ENCODE measurements at regions not wholly inside any gene's neighbourhood (a gene's known extent, or its start where the extent isn't known, plus 50 kb on each side); places are given as distances from the start of the nearest gene placed in this dataset.

GRCh38 chr18:27353273-27353672, 168.2 kb upstream of the CHST9 start:
- TF ChIP-seq CTCF (conservative IDR thresholded peaks at IDR 0.05; ENCODE audit: low read depth, low read length) = no peak
- TF ChIP-seq SMC3 (IDR thresholded peaks at IDR 0.05; ENCODE audit: low read depth, low read length) = no peak
- TF ChIP-seq USF2 (IDR thresholded peaks at IDR 0.05; ENCODE audit: low read depth, low read length) = no peak
- TF ChIP-seq POLR2A (IDR thresholded peaks at IDR 0.05; ENCODE audit: low read depth, low read length) = no peak
- no peak for TF ChIP-seq FOS (IDR thresholded peaks at IDR 0.05; ENCODE audit: low read depth, low read length)
- no peak for TF ChIP-seq RAD21 (IDR thresholded peaks at IDR 0.05; ENCODE audit: low read length)
